ENCODE measurements at regions not wholly inside any gene's neighbourhood (a gene's known extent, or its start where the extent isn't known, plus 50 kb on each side); places are given as distances from the start of the nearest gene placed in this dataset.

GRCh38 chr7:109763611-109764010 lies 1193.9 kb downstream of the DNAJB9 start:
- Histone ChIP-seq H3K9me3 (ENCODE audit: low read depth, low read length) (peaks cover 6% of the 10 kb centered on the region), H3K4me3 (ENCODE audit: insufficient read depth, low read length) (no peak overlapping the region), H2AFZ (ENCODE audit: low read length) (no peak overlapping the region), H3K36me3 (ENCODE audit: insufficient read depth, low read length) (no peaks in the 10 kb centered on the region), H3K4me1 (ENCODE audit: insufficient read depth, low read length) (no peaks in the 10 kb centered on the region), H3K4me2 (ENCODE audit: insufficient read depth, low read length) (no peak overlapping the region), H3K27ac (ENCODE audit: low read depth, low read length) (no peak overlapping the region), H3K27me3 (ENCODE audit: insufficient read depth, low read length) (no peaks in the 10 kb centered on the region), H3K79me2 (ENCODE audit: insufficient read depth, low read length) (no peaks in the 10 kb centered on the region), H4K20me1 (ENCODE audit: insufficient read depth, low read length) (no peaks in the 10 kb centered on the region)
- TF ChIP-seq CTCF (IDR thresholded peaks at IDR 0.05; ENCODE audit: extremely low read depth, low read depth, low read length) = no peak
- DNase-seq (ENCODE audit: insufficient read length, low spot score, missing footprints) = no peak

- Histone ChIP-seq H2AFZ (ENCODE audit: low read length) (no peak overlapping the region), H3K27me3 (ENCODE audit: insufficient read depth, low read length) (no peaks in the 10 kb centered on the region), H4K20me1 (ENCODE audit: insufficient read depth, low read length) (no peaks in the 10 kb centered on the region), H3K36me3 (ENCODE audit: insufficient read depth, low read length) (no peaks in the 10 kb centered on the region), H3K4me3 (ENCODE audit: insufficient read depth, low read length) (no peak overlapping the region), H3K4me1 (ENCODE audit: insufficient read depth, low read length) (no peaks in the 10 kb centered on the region), H3K79me2 (ENCODE audit: insufficient read depth, low read length) (no peaks in the 10 kb centered on the region), H3K9me3 (ENCODE audit: low read depth, low read length) (peaks cover 2% of the 10 kb centered on the region), H3K4me2 (ENCODE audit: insufficient read depth, low read length) (no peak overlapping the region), H3K27ac (ENCODE audit: low read depth, low read length) (no peak overlapping the region)
- DNase-seq (ENCODE audit: insufficient read length, low spot score, missing footprints) = no peak
- TF ChIP-seq CTCF (IDR thresholded peaks at IDR 0.05; ENCODE audit: extremely low read depth, low read depth, low read length) = no peak
Observed at GRCh38 chr7:109772161-109772560, 1202.5 kb downstream of the DNAJB9 start.

GRCh38 chr7:109782806-109783205 lies 1213.1 kb downstream of the DNAJB9 start:
- Histone ChIP-seq H3K4me2 (ENCODE audit: insufficient read depth, low read length) (no peak overlapping the region), H3K9me3 (ENCODE audit: low read depth, low read length) (peaks cover 4% of the 10 kb centered on the region), H3K27ac (ENCODE audit: low read depth, low read length) (no peak overlapping the region), H3K79me2 (ENCODE audit: insufficient read depth, low read length) (no peaks in the 10 kb centered on the region), H3K36me3 (ENCODE audit: insufficient read depth, low read length) (no peaks in the 10 kb centered on the region), H4K20me1 (ENCODE audit: insufficient read depth, low read length) (no peaks in the 10 kb centered on the region), H3K4me3 (ENCODE audit: insufficient read depth, low read length) (no peak overlapping the region), H3K4me1 (ENCODE audit: insufficient read depth, low read length) (no peaks in the 10 kb centered on the region), H2AFZ (ENCODE audit: low read length) (no peak overlapping the region), H3K27me3 (ENCODE audit: insufficient read depth, low read length) (no peaks in the 10 kb centered on the region)
- no peak for DNase-seq (ENCODE audit: insufficient read length, low spot score, missing footprints)
- TF ChIP-seq CTCF (IDR thresholded peaks at IDR 0.05; ENCODE audit: extremely low read depth, low read depth, low read length) = no peak

GRCh38 chr7:109806548-109806947 lies 1236.9 kb downstream of the DNAJB9 start:
- DNase-seq (ENCODE audit: insufficient read length, low spot score, missing footprints) = no peak
- Histone ChIP-seq H3K4me1 (ENCODE audit: insufficient read depth, low read length) (no peaks in the 10 kb centered on the region), H3K27me3 (ENCODE audit: insufficient read depth, low read length) (no peaks in the 10 kb centered on the region), H3K4me2 (ENCODE audit: insufficient read depth, low read length) (no peak overlapping the region), H3K79me2 (ENCODE audit: insufficient read depth, low read length) (no peaks in the 10 kb centered on the region), H3K36me3 (ENCODE audit: insufficient read depth, low read length) (no peaks in the 10 kb centered on the region), H4K20me1 (ENCODE audit: insufficient read depth, low read length) (no peaks in the 10 kb centered on the region), H3K4me3 (ENCODE audit: insufficient read depth, low read length) (no peak overlapping the region), H3K9me3 (ENCODE audit: low read depth, low read length) (no peaks in the 10 kb centered on the region), H3K27ac (ENCODE audit: low read depth, low read length) (no peak overlapping the region), H2AFZ (ENCODE audit: low read length) (no peak overlapping the region)
- no peak for TF ChIP-seq CTCF (IDR thresholded peaks at IDR 0.05; ENCODE audit: extremely low read depth, low read depth, low read length)
